Stimulated activated CD8-positive, alpha-beta memory T cell treated with anti-CD3 and anti-CD28 coated beads, Interleukin-2, amount 100 ng/mL, for 1 hour (primary cell): ENCODE measurements at regions not wholly inside any gene's neighbourhood (a gene's known extent, or its start where the extent isn't known, plus 50 kb on each side); places are given as distances from the start of the nearest gene placed in this dataset.

Experiments
- DNase-seq, 2 donors: peaks; one replicate each; pipeline ENCODE4 v3.0.0-alpha.2; 2020; ENCODE audit warnings: low read depth in 2 of 2

- no peak for DNase-seq
Observed at GRCh38 chr9:80932181-80932580, 757.2 kb downstream of the TLE1 start.

DNA sequence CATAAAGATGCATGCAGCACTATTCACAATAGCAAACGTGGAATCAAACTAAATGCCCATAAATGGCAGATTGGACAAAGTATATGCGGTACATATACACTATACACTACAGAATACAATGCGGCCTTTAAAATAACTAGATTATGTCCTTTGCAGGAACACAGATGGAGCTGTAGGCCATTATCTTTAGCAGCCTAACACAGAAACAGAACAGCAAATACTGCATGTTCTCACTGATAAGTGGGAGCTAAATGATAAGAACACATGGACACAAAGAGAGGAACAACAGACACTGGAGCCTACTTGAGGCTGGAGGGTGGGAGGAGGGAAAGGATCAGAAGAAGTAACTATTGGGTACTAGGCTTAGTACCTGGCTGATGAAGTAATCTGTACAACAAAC, 758.2 kb downstream of the TLE1 start:
- DNase-seq, result no peak

- DNase-seq, result no peak
Observed at GRCh38 chr9:80928697-80929096, 760.6 kb downstream of the TLE1 start.

DNA sequence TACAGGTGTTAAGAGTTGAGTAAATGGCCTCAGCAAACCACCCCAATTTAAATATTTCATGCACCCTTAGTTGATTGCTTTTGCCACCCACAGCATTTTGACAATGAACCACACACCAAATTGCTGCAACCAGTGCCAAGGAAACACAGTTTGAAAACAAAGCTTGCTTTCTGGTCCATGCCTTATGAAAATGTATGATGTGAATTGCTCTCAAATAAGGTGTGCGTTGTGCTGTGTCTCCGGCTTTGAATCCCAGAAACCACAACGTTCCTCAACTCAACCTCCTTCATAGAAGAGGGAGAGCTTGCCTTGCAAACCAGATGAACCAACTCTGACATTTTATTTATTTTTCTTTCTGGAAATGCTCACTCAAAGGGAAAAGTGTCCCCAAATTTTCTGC, 762.7 kb downstream of the TLE1 start:
- DNase-seq, result no peak

GRCh38 chr9:80922544-80922943, 766.8 kb downstream of the TLE1 start:
- no peak for DNase-seq

DNA sequence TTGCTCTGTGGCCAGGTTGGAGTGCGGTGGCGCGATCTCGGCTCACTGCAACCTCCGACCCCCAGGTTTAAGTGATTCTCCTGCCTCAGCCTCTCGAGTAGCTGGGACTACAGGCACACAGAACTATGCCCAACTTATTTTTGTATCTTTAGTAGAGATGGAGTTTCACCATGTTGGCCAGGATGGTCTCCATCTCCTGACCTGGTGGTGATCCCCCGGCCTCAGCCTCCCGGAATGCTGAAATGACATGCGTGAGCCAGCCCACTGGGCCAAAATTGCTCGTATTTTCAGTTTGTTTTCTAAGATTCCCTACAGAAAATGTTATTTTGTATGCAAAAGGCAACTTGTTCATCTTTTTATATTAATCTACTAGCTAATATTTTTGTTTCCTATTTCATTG, 782.6 kb downstream of the TLE1 start:
- DNase-seq, result no peak

GRCh38 chr9:80899208-80899607, 790.1 kb downstream of the TLE1 start:
- no peak for DNase-seq

DNA sequence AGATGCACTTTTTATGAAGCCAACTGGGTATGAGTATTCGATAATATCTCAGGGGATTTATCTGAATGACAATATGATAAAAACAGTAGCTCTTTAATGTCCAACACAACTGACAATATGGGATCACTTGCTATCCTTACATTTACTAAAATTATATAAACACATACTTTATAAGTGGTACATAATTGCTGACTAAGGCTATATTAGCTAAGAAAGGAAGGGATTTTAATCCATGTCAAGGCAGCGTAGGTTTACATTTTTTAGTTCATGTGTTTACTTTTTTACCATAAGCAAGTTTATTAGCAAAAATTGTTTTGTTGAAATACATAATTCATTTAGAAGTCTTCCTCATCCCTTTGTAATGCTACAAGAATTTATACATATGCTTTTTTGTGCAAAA, 796.2 kb downstream of the TLE1 start:
- no peak for DNase-seq

- DNase-seq, result no peak
Observed at GRCh38 chr9:80892703-80893102, 796.6 kb downstream of the TLE1 start.

DNA sequence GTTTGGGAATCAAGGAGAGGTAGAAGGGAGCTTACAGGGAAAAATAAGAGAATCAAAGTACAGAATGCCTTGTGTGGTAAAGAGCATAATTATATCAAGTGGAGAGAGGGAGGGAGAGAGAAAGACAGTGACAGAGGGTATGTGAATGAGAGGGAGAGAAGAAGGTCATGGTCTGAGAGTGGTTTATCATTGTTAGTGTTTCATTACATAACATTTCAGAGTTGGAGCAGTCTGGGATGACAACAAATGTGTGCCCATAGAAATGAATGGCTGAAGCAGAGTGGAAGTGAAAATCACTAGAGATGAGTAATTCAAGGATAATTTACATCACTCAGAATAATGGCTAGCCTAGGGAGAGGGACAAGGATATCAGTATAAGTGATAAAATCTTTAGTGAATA, 799.2 kb downstream of the TLE1 start:
- no peak for DNase-seq

- DNase-seq, result no peak
Observed at GRCh38 chr9:80885894-80886293, 803.5 kb downstream of the TLE1 start.

DNA sequence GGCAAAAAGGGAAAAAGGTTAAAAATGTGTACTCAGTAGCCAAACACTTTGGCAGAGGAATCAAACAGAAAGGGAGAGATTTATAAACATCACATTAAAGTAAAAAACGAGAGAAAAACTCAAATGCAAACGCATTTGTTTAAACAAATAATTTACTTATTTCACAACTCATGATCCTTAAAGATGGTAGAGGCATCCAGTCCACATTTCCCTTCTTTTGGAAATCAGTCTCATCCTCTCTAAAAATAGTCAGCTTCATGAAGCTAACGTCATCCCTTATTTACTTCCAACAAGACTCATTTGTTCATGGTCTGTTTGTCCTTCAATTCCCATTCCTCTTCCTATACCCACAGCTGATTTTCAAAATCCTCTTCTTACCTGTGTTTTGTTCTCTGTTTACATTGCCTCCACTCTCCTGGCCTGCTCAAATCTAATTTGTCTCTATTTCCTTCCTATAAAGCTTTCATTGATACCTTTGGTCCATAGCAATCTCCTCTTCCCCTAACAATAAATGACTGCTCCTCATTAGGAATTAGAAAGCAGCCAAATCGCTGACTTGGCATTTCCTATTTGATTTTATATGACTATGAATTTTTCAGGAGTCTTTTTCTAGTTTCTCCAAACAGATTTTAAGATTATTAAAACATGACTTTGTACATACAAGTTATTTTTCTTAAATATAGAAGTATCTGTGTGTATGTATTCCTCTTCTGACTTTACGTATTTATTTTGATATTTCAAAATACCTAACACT, 805.3 kb downstream of the TLE1 start:
- no peak for DNase-seq

GRCh38 chr9:80883426-80883825, 805.9 kb downstream of the TLE1 start:
- DNase-seq, result no peak

GRCh38 chr9:80881940-80882339, 807.4 kb downstream of the TLE1 start:
- DNase-seq, result no peak

GRCh38 chr9:80881320-80881719, 808.0 kb downstream of the TLE1 start:
- DNase-seq, result no peak

- no peak for DNase-seq
Observed at GRCh38 chr9:80878556-80878955, 810.8 kb downstream of the TLE1 start.

DNA sequence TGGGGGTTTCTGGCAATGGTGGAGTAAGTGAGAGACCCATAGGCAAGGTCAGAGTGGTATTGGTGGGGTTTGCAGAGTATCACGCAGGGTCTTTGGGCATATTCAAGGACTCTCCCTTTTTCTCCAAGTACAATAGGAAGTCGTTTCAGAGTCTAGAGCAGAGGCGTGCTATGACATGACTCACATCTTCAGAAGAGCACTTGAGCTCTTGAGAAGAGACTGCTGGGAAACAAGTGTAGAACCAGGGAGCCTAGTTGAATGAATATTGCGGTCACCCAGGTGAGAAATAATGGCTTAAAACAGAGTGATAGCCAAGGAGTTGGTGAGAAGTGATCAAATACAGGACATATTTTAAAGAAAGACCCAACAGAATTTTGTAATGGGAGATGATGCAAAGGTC, 813.4 kb downstream of the TLE1 start:
- DNase-seq, result no peak

DNA sequence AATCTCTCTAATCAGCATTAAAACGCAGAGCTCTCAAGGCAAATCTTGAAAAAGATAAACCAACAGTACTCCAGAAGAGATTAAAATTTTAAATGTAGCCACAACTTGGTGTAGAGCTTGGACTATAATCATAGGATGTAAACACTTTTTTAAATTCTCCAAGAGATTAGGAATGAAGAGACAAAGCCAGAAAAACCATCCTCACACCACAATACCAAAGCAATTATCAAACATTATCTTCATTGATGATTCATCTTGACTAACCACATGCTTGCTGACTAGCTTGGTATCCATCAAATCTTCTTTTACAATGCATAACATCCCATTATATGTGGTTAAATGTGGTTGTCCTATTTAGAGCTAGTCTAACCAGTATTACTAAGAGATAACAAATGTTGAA, 815.1 kb downstream of the TLE1 start:
- DNase-seq, result no peak

DNA sequence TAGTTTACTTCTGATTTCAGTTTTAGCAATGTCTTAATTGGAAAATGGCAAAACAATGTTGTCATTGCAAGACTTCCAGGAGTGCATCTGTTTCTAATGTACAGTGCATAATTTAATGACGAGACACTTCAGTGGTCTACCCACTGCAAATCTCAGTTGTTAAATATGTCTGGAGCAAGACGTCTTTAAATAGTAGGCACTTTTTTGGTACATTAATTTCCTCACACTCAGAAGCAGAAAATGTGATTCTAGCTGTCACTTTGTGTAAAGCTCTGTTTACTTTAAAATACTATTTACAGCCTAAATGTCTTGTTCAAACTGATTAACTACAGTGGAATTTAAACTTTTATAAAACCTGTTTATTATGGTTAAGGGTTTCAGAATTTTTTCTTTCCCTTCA, 815.5 kb downstream of the TLE1 start:
- DNase-seq, result no peak

DNA sequence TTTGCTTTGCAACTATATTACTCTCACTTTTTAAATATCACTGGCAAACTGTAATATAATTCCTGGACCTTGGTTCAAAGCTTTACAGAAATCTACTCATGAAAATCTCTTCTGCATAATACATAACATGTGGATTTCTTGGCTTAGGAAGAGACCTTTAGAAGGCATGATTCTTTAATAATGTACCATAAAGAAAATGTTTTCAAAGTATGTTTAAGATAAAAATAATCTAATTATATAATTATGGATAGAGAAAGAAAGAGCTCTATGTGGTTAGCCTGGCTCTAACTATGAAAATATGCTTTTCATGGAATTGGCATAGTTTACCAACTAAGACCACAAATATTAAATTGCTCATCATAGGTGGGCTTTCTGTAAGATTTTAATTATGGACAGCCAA, 817.8 kb downstream of the TLE1 start:
- no peak for DNase-seq

GRCh38 chr9:80867731-80868130, 821.6 kb downstream of the TLE1 start:
- DNase-seq, result no peak

DNA sequence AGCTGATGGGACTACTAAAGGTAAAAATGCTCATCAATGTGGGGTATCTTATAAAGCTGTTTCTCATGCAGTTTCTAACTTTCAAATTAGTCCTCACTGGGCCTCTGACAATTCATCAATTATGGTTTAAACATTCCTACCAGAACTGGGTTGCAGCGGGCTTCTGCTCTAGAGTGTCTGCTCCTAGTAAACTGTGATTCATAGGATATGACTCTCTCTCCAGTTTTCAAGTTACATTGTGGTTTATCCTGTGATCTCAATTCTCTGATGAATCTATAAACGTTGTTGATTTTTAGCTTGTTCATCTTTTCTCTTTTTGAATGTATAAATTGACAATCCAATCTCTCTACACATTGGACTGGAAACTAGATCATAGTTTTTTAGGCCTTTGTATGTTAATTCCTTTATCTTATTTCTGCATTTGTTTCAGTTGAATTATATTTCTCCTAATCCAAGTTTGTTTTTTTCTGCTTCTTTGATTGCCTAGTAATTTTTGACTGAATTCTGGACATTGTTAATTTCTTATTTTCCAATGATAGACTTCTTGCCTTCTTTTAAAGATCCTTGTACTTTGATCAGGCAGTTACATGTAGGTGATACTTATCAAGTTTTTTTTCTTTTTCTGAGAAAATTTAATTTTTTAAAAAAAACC, 822.6 kb downstream of the TLE1 start:
- no peak for DNase-seq

GRCh38 chr9:80866121-80866520, 823.2 kb downstream of the TLE1 start:
- DNase-seq, result no peak

GRCh38 chr9:80843028-80843427, 846.3 kb downstream of the TLE1 start:
- DNase-seq, result no peak
